ENCODE measurements at regions not wholly inside any gene's neighbourhood (a gene's known extent, or its start where the extent isn't known, plus 50 kb on each side); places are given as distances from the start of the nearest gene placed in this dataset.

- TF ChIP-seq MYC (IDR thresholded peaks at IDR 0.05; ENCODE audit: low read depth, low read length) (no peak), CTCF (IDR thresholded peaks at IDR 0.05; ENCODE audit: extremely low read depth in 1 of 2, insufficient read depth in 1 of 2, low read depth in 1 of 2, low read length in 2 of 2) (no peak), GATA2 (IDR thresholded peaks at IDR 0.05; ENCODE audit: insufficient read depth, insufficient read length, low read depth, low read length) (no peak)
These were observed 81.6 kb upstream of the DKK2 start for GRCh38 chr4:107117726-107118125.
